ENCODE measurements at regions not wholly inside any gene's neighbourhood (a gene's known extent, or its start where the extent isn't known, plus 50 kb on each side); places are given as distances from the start of the nearest gene placed in this dataset.

DNA sequence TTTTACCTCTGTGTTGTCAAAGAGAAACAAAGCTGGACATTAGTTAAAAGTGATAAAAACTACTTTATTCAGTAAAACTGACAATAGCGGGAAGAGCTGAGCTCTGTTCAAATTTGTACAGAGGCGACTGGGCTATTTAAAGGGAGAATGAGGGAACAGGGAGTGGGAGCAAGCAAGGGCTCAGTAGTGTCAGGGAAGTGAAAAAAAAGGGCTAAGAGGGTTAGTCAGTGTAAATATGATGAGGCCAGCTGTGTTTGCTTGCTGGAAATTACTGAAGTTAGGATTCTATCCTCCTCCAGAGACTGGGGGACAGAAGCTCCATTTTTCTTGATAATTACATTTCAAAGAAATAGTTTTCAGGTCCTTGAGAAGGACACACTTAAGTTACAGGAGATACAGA, 232.5 kb downstream of the SH2D4B start:
- no peak for TF ChIP-seq POLR2A (IDR thresholded peaks at IDR 0.05)
- TF ChIP-seq, protein P1, sequence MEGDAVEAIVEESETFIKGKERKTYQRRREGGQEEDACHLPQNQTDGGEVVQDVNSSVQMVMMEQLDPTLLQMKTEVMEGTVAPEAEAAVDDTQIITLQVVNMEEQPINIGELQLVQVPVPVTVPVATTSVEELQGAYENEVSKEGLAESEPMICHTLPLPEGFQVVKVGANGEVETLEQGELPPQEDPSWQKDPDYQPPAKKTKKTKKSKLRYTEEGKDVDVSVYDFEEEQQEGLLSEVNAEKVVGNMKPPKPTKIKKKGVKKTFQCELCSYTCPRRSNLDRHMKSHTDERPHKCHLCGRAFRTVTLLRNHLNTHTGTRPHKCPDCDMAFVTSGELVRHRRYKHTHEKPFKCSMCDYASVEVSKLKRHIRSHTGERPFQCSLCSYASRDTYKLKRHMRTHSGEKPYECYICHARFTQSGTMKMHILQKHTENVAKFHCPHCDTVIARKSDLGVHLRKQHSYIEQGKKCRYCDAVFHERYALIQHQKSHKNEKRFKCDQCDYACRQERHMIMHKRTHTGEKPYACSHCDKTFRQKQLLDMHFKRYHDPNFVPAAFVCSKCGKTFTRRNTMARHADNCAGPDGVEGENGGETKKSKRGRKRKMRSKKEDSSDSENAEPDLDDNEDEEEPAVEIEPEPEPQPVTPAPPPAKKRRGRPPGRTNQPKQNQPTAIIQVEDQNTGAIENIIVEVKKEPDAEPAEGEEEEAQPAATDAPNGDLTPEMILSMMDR (IDR thresholded peaks at IDR 0.05), result no peak
- no peak for TF ChIP-seq POLR2AphosphoS5 (IDR thresholded peaks at IDR 0.05; ENCODE audit: insufficient read depth in 1 of 2, low read depth in 1 of 2)
- no peaks in the 10 kb centered on the region for H3K4me1 ChIP-seq
- intact Hi-C loops (cut with DNase I), result no loop called here
- no peak overlapping the region for H3K4me3 ChIP-seq
- no peak for DNase-seq (ENCODE audit: extremely low spot score in 2 of 2)
- no peaks in the 10 kb centered on the region for H3K36me3 ChIP-seq
- no peaks in the 10 kb centered on the region for H3K9me3 ChIP-seq
- H3K27ac ChIP-seq, result no peak overlapping the region
- H3K27me3 ChIP-seq, result no peaks in the 10 kb centered on the region

DNA sequence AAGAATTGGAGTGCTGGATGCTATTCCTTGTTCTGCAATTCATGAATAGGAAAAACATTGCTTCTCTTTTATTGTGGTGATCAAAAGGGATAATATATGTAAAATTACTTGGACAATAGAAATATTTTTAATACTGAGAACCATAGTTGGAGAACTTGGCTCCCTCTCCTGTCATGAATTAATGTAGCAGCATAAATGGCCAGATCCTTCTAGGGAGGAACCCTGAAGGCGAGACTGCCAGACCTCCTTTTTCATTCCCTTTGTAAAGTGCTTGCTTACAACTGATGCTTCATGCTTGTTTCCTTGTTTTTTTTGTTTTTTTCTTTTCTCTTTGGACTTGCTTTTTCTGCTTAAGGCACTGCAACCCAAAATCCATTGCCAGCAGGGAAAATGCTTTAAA, 233.6 kb downstream of the SH2D4B start:
- intact Hi-C loops (cut with DNase I), result no loop called here
- no peak for TF ChIP-seq POLR2A (IDR thresholded peaks at IDR 0.05)
- TF ChIP-seq, protein P1 (IDR thresholded peaks at IDR 0.05), result no peak
- H3K27ac ChIP-seq, result no peak overlapping the region
- DNase-seq (ENCODE audit: extremely low spot score in 2 of 2), result no peak
- no peaks in the 10 kb centered on the region for H3K4me1 ChIP-seq
- no peak overlapping the region for H3K4me3 ChIP-seq
- no peaks in the 10 kb centered on the region for H3K9me3 ChIP-seq
- H3K27me3 ChIP-seq, result no peaks in the 10 kb centered on the region
- H3K36me3 ChIP-seq, result no peaks in the 10 kb centered on the region

DNA sequence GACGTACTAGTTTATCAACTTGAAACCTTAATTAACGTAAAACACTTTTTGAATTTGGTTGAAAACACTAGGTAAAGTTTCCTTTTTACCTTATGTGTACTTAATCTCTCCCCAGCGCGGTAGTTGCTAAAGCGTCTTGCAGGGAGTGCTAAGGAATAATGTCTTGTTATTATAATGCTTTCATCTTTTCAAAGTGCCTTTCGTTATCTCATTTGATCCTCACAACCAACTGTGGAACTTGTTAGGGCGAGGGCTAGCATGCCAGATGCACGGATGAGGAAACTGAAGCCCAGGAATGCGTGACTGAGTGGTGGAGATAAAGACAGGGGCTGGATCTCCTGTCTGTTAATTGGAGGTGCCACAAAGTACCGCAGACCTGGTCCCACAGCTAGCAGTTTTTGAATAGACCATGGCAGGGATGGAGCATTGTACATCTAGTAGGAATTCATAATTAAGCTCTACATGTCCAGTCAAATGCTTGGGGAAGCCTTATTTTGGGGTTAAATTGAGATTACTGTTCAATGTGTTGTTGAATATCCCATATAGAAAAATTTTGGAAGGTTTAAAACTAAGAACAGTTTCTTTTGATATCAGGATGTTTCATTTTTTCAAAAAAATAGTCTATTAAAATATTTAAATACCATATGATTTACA, 234.3 kb downstream of the SH2D4B start:
- no peaks in the 10 kb centered on the region for H3K36me3 ChIP-seq
- H3K27ac ChIP-seq, result no peak overlapping the region
- no peaks in the 10 kb centered on the region for H3K27me3 ChIP-seq
- TF ChIP-seq POLR2AphosphoS5 (IDR thresholded peaks at IDR 0.05; ENCODE audit: insufficient read depth in 1 of 2, low read depth in 1 of 2) (no peak), POLR2A (IDR thresholded peaks at IDR 0.05) (no peak)
- TF ChIP-seq, protein P1 (IDR thresholded peaks at IDR 0.05), result no peak
- H3K9me3 ChIP-seq, result no peaks in the 10 kb centered on the region
- intact Hi-C loops (cut with DNase I), result no loop called here
- no peak for DNase-seq (ENCODE audit: extremely low spot score in 2 of 2)
- no peaks in the 10 kb centered on the region for H3K4me1 ChIP-seq
- no peak overlapping the region for H3K4me3 ChIP-seq

DNA sequence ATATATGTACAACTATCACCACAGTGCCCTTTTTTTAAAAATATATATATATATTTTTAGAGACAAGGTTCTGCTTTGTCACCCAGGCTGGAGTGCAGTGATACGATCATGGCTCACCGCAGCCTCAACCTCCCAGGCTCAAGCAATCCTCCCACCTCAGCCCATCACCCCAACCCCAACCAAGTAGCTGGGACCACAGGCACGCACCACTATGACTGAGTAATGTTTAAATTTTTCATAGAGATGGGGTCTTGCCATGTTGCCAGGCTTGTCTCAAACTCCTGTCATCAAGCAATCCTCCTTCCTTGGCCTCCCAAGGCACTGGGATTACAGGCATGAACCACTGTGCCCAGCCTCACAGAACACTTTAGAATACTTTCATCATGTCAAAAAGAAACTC, 234.9 kb downstream of the SH2D4B start:
- H3K36me3 ChIP-seq, result no peaks in the 10 kb centered on the region
- no peaks in the 10 kb centered on the region for H3K4me1 ChIP-seq
- intact Hi-C loops (cut with DNase I), result no loop called here
- H3K27ac ChIP-seq, result no peak overlapping the region
- no peaks in the 10 kb centered on the region for H3K9me3 ChIP-seq
- H3K27me3 ChIP-seq, result no peaks in the 10 kb centered on the region
- H3K4me3 ChIP-seq, result no peak overlapping the region
- DNase-seq (ENCODE audit: extremely low spot score in 2 of 2), result no peak
- TF ChIP-seq POLR2AphosphoS5 (IDR thresholded peaks at IDR 0.05; ENCODE audit: insufficient read depth in 1 of 2, low read depth in 1 of 2) (no peak), POLR2A (IDR thresholded peaks at IDR 0.05) (no peak)
- TF ChIP-seq, protein P1 (IDR thresholded peaks at IDR 0.05), result no peak

DNA sequence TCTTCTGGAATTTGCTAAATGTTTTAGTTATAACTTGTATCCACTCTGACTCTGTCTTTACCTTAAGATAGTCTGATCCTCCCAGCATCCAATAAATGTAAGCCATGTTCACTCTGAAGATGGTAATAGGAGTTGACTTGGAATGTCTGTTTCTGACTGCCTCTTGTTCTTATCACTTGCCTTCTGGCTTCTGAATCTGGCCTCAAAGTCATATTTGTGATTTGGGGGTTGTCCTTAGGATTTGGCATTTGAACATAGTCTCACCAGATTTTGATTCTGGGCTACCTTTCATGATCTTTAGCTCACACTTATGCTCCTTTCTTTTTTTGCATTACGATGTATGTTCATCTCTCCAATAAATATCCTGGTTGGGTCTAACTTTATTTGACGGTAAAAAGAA, 247.0 kb downstream of the SH2D4B start:
- intact Hi-C loops (cut with DNase I), result no loop called here

More for the DNA sequence above, 247.0 kb downstream of the SH2D4B start:
- Histone ChIP-seq H3K36me3 (no peaks in the 10 kb centered on the region), H3K27me3 (no peaks in the 10 kb centered on the region), H3K27ac (no peak overlapping the region), H3K4me1 (no peaks in the 10 kb centered on the region), H3K9me3 (no peaks in the 10 kb centered on the region), H3K4me3 (no peak overlapping the region)
- DNase-seq (ENCODE audit: extremely low spot score in 2 of 2), result no peak
- TF ChIP-seq, protein P1 (IDR thresholded peaks at IDR 0.05), result no peak
- TF ChIP-seq POLR2AphosphoS5 (IDR thresholded peaks at IDR 0.05; ENCODE audit: insufficient read depth in 1 of 2, low read depth in 1 of 2) (no peak), POLR2A (IDR thresholded peaks at IDR 0.05) (no peak)
